RPMI7951 (cell line): ENCODE measurements at regions not wholly inside any gene's neighbourhood (a gene's known extent, or its start where the extent isn't known, plus 50 kb on each side); places are given as distances from the start of the nearest gene placed in this dataset.

Experiments
- DNase-seq: peaks from one replicate; pipeline ENCODE4 v3.0.0-alpha.2; 2012; ENCODE audit warnings: low read depth

DNA sequence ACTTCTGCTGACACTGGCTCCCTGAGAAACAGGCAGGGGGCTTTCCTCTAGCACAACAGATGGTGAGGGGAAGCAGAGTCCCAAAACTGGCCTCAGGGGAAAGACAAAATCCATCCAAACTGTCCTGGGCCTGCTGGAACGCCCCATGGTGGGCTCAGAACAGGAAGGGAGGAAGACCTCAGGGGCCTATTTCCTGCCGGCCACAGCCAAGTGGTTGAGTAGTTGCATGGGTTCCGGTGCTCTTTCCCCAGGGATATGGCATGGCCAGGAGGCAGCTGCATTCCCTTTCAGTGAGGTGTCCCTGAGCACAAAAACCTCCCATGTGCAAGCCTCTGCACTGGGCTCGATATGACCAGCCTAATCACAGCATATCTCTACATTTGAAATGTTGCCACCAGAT is 303.0 kb upstream of the IRX5 start:
- DNase-seq: peak; percentile 86

DNA sequence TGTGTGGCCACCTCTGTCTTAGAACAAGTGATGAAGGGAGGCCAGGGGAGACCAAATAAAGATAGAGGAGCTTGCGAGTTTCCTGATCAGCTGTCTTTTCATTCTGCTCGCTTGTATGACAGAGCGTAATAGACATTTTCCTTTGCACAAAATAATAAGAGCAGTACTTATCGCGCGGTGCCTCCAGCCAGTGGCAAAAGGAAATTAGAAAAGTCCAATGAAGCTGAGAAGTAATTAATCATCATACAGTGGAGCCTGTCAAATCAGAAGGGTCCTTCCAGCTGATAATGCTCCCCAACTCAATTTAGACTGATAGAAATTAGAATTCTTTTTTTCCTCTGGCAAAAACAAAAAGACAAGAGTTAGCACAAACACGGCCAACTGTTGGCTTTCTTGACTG is 307.0 kb upstream of the IRX5 start:
- DNase-seq: no peak

DNA sequence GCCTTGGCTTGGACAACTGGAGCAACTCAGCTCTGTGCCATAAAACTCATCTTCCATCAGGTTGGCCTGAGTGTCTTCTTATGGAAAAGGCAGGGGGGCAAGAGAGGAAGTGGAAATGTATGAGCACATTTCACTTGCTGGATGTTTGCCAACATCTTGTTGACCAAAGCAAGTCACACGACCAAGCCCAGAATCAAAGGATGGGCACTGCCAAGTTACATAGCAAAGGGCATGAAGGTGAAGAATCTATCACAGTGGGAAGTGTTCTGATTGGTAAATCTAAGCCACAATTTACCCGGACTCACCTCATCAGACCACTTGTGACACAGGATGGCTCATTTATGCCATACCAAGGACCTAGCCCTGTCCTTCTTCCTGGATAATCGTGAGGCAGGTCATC is 310.5 kb upstream of the IRX5 start:
- DNase-seq: no peak

DNA sequence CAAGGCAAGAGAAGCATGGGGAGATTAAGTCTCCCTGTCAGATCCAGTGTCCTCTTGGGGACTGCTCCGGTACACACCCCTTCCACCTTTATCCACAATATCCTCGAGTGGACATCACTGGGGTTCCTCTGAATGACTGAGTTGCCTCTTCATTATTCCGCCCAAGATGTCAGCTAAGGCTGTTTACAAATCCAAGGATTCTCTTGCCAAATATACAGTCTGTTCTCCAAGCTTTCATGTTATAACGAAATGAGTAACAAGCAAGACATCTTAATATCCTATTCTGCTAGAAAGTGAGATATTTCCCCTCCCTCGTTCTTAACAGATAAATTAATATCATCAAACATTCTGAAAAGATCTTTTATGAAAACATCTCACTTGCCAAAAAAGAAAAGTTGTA is 314.1 kb upstream of the IRX5 start:
- DNase-seq: no peak

DNA sequence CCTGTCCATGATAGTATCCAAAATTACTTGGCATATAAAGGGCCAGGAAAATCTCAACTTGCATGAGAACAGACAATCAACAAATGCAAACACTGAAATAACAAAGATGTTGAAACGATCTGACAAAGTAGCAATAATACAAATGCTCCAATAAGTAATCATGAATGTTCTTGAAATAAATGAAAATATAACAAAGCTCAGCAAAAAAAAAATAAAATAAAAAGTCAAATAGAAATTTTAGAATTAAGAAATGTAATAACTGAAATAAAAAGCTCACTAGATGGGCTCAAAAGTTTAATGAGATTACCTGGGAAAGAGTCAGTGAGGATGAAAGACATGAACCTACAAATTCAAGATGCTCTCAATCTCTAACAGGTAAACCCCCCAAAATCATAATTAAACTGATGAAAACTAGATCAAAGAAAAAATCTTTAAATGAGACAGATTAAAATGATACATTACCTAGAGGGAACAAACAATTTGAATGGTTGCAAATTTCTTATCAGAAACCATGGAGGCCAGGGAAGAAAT is 319.0 kb upstream of the IRX3 start:
- DNase-seq: no peak

DNA sequence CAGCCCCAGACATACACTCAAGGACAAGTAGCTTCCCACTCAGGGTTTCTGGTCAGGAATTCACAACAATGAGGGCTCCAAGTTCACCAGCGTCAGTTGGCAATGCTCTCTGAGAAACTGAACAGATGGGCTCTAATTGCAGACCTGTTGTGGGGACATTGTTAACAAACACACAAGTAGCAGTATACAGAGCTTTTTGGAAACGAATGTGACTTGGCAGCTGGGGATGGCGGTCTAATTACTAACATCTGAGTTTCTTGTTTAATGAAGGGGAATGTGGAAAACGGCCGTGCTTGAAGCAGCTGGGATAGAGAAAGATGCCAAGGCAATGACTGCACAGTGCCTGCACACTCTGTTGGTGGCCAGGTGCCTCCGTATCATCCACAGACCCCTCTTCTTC is 316.1 kb upstream of the IRX3 start:
- peak; percentile 41 for DNase-seq

DNA sequence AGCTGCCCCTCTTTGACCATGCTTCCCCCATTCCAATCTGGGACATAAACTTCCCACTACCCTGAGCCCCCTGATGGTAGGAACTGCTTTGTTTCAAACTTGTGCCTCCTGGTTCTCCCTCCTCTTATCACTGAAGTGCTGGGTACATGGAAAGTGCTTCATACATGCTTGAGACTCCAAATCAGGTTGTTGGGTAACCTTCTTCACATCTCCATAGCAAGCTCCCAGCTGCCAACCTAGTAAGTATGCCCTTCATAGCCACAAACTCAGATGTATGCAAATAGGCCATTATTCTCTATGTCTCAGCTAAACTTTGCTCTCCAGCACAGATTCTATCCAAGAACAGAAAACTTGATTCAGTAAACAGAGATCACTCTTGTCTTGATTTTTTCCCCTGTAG is 310.6 kb upstream of the IRX3 start:
- no peak for DNase-seq

DNA sequence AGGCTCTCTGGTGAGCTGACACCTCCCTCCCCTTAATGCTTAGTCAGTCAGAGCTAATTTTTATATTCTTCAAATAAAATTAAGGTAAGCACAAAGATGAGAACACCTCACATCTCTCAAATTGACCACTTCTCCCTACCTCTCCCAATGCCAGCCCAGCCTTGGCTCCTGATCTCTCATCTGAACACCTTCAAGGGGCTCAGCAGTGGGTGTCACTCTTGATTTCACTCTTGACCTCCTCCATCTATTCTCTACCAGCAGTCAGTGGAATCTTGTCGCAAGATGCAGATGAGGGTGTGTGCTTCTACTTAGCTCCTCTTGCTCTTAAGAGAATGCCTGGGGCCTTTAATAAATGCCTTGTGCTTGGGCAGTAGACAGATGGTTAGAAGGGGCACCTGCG is 309.0 kb upstream of the IRX3 start:
- DNase-seq: no peak

DNA sequence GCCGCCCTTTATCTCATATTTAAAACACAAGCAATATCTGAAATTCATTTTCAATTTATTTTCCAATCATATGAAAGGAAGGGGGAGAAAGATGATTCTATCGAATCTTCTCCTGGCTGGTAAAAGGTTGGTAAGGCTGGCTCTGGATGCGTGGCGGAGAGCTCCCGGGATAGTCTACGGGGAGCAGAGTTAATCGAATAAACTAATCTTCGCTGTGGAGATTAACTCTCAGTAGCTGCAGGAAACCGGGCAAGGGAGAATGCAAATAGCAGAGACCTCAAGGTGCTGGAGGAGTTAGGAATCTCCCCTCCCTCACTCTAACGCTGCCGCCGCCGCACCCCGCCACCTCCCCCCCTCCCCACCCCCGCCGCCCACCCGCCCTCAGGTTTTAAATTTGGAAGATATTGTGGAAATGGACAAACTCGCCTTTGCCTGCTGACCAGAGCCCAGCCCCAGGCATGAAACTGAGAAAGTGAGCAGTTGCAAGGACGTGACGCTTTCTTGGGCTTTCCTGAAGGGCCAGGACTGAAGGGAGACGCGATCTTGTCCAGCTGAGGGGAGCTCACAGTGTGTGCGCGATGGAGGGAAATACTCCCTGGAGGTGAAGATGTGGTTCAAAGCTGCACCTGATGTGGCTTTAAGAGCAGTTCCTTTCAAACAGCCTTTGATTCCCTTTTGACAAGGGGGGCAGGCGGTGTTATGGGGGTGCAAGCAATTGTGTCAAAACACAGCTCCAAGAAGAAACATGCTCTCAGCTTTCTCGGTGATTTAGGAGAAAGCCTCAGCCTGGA is 308.2 kb upstream of the IRX3 start:
- no peak for DNase-seq

DNA sequence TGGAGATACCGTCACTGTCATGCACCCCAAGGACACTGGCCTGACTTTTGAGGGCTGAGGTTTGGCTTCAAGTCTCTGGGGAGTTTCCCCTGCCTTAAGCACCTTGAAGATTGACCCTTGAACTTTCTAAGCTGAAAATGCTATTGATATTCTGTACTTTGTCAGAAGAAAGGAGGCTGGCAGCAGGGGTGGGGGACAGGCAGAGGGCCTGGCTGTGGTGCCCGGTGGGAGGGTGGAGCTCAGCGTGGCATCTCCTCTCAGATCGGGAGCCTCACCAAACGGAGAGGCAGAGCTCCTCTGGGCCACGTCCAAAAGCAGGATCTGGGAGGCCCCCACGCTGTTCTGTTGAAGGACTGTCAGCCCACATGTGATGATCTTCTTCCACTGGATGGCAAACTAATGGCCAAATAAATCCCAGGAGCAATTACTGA is 305.2 kb upstream of the IRX3 start:
- DNase-seq: no peak

DNA sequence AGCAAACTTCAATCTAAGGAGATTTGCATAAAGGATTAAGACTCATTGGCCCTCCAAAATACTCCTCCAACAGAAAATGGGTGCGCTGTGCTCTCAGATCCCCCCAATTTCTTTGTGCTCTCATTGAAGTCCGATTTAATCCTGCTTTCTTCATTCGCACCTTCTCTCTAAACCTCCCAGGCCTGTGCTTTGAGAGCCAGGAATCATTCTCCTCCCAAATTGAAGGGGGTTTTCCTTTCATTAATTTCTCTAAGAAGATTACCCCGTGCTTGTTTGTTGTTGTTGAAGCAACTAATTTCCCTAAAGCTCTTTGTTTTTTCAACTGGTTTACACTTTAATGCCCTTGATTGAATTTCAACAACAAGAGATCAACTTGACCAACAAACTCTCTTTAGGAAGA is 304.2 kb upstream of the IRX3 start:
- DNase-seq: no peak

DNA sequence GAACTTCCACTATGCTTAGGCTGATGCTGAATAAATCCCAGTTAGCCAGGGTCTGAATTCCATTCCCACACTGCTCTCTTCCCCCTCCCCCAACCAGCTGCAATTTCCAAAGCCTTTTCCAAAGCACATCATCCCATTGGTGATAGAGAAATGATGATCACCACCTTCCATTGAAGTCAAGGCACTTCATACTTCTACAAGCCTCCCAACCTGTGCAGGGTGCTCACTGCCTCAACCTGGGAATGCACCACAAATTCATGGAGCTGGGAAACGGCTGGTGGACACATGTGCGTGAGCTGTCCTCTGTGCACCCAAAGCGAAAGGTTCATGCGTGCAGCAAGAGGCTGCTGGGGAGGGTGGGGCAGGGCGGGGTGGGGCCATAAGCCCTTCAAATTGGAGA is 302.7 kb upstream of the IRX3 start:
- DNase-seq: no peak

DNA sequence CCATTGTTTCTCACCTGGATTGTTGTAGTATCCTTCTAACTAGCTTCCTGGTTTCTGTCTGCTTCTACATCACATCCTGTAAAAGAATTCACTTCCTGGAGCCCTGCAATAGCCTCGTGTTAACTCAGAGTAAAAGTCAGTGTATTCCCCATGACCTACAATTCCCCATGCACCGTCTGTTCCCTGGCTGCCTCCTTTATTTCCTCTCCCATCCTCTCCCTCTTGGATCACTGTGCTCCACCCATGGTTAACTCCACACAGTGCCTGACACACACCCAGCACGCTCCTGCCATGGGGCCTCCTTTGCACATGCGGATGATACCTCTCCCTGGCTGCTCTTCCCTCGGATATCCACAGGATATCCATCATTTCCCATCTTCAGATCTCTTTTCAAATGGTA is 301.4 kb upstream of the IRX3 start:
- DNase-seq: no peak

DNA sequence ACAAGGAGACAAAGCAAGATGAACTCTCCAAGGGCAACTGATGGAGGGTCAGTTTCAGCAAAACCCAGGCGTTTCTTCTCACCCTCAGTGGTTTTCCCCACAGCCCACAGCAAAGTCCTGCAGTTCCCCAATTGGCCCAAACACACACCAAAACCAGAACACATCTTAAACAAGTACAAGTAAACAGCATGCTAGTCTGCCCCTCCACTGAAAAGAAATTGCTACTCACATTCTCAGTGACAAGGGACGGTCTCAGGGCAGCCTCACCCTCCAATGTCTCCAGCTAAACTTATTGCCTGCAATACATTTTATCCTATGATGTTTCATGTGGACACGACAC is 300.6 kb upstream of the IRX3 start:
- DNase-seq: no peak

DNA sequence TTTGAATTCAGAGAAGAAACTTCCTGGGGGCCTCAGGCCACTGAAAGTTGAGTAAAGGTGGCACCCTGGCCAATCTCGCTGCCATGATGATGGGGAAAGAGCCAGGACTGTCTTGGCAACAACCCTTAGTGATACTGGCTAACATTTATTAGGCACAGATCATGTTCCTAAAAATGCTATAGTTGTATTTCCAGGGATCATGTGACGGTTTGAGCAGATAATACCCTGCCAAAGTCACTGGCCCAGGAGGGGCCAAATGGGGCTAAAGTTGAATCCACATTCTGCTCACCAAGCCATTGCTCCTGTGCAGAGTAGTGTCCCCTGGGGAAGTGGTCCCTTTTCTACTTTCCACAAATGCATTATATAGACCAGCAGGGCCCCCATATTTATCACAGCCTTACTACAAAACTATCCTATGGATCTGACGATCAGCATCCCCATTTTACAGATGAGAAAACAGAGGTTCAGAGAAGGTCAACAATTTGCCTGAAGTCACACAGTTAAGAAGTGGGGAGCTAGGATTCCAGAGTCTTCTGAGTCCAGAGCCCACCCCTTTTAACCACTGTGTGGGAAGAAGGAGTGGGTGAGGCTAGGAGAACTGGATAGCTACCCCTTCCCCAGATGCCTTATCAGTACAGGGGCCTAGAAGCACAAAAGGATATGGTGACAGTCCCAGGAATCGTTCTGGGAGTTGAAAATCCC is 300.0 kb upstream of the IRX3 start:
- DNase-seq: no peak

DNA sequence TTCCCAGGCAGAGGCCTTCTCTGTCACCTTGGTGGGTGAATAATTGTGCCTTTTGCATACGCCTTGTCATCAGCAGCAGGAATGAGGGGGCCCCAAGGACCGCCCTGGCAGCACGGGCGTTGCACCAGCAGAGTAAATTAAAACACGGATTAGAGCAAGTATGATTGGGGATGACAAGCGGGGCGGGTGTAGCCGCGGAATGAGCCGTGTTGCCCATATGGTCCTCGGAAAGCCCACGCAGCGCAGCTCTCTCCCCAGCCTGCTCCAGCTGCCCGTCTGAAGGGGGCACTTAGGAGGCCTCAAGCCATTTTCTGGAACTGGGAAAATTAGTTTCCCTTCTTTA is 299.4 kb upstream of the IRX3 start:
- no peak for DNase-seq

DNA sequence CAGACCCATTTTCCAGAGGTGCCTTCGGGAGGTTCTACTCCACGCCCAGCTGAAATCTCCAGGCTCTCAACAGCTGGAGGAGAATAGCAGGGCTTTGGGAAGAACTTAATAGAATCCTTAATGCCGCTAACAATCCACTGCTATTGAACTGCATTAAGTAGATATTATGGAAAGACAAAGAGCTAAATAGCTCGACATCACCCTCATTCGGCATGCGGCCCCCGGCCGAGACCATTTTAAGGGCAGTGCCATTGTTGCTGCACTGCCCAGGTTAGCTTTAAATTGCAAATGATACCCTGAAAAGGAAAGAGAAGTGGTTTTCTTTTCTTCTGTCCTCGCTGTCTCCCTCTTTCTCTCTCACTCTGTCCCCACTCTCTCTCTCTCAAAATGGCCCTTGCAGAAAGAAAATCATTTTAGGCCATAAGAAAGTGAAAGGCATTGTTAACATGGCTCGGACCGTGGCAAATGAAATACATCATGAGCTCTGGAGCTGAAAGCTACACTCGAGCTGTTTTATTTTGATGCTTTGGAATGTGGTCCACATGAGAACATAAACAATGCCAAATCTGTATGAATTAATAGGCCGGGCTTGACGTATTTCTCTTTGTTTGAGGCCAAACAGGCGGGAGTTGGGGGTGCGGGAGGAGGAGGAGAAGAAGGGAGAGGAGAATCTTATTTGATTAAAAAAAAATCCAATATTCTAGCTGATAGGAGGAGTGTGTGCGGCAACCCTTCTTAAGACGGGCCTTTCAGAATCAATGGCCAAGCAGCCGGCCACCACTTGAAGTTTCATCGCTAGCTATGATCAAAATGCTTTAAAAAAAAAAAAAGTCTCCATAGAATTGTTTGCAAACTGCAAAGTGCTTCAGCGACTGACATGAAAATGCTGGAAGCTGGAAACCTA is 298.8 kb upstream of the IRX3 start:
- no peak for DNase-seq

DNA sequence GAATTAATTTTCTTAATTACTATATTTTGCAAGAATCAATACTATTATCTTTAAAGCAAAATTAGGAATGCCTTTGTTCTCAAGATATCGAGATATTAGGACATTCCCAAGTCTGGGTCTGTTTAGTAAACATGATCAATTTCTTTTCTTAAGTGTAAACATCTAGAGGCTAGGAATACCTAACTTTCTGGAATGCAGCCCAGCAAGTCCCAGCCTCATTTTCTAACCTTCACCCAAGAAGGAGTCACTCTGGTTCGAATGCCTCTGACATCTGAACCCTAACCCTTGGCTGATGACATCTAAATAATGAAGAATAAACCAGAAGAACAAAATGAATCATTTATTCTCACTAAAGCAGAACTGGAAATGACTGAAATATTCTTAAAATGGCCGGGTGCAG is 297.5 kb upstream of the IRX3 start:
- DNase-seq: no peak

DNA sequence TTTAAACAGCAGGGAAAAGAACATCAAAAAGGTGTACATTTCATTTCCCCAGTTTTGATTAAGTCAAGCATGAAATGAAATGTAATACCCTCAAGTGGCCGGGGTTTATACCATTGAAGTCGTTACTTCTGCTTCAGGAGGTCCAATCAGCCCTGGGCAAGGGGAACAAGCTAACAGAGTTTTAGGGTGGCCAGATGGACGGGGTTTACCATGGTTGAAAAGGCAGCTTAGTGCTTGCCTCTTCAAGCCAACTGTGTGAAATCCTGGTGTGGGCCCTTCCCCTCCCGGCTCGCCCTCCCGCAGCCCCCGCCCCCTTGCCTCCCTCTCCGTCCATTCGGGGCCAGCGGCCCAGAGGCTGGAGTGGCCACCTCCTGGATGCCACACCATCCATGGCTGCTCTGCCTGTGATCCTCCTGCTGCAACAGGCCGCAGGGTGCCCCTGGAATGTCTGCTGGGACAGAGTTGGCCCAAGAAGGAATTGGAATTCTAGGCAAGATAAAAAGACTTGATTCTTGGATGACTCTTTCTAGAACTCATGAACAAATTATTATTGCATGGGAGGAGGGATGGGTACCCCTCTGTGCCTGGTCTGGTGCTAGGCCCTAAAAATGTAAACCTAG is 296.2 kb upstream of the IRX3 start:
- no peak for DNase-seq

DNA sequence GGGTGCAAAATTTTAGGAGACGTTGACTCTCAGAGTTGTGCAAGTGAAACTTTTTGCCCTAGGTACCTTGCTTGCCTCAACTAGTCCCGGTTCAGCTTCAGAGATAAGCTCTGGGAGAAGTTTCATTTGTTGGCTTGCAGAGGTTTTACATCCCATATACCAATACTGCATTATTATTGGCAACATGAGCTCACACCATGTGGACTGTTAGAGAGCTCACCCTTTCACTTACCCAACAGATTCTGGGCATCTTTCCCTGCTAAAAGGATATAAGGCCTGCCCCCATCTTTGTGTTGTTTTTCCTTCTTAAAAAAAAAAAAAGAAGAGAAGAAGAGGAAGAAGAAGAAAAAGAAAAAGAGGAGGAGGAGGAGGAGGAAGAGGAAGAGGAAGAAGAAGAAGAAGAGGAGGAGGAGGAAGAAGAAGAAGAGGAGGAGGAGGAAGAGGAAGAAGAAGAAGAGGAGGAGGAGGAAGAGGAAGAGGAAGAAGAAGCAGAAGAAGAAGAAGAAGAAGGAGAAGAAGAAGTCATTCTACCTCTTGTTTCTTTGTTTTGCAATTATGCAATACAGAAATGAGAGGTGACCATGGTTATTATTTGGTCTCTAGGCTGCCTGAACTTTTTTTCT is 292.6 kb upstream of the IRX3 start:
- no peak for DNase-seq

DNA sequence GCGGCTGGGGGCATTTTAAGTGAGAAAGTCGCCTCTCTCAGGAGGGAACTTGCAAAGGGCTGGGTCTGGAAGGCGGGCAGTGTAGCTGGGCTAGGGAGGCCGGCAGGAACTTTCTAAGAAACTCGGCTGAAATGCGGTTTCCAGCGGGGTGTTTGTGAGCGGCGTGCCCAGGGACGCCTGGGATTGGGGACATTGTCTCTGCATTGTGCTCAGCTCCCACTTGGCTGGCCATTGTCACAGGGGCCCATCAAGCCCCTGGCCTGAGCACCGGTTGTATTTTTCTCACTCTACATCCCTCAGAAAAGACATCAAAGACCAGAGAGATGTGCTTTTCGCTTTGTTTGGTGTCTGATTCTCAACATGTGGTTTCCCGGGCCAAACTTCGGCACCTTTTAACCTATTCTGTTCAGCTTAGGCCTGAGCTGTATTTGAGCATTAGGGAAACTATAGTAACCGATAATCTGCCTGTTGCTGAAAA is 291.1 kb upstream of the IRX3 start:
- no peak for DNase-seq

DNA sequence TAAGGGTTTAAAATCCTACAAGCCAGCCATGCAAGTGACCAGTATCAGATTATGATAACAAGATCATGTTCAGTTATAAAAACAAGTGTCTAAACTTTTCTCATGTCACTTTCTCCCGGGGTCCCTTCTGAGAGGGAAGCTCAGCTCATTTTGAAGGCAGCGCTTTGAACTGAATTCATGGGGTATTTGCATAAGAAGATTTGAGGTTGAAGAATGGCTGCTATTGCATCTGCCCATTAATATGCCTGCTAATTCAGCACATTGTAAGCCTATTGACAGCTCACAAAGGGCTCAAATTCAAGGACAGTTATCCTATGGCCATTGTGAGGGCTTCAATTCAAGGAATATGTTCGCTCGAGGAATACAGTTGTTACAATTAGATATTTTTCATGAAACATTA is 290.2 kb upstream of the IRX3 start:
- no peak for DNase-seq
